Loucy (cell line): ENCODE measurements at regions not wholly inside any gene's neighbourhood (a gene's known extent, or its start where the extent isn't known, plus 50 kb on each side); places are given as distances from the start of the nearest gene placed in this dataset.

Experiments
- H2AFZ ChIP-seq: fragments of 200-600 bp; sonication (generic); 2 replicates; pipeline ENCODE4 v1.6.0; 2016; ENCODE audit warnings: antibody characterized with exemption, mild to moderate bottlenecking, low read length, moderate library complexity
- H3F3A ChIP-seq: fragments of 200-600 bp; 2 replicates; pipeline ENCODE4 v1.6.0; 2016; ENCODE audit warnings: antibody characterized with exemption, low read depth, mild to moderate bottlenecking
- H3K27me3 ChIP-seq: fragments of 200-600 bp; sonication (generic); 2 replicates; pipeline ENCODE4 v1.6.1; 2014; ENCODE audit warnings: low read length, mild to moderate bottlenecking; ENCODE audit not compliant: insufficient read depth, poor library complexity, severe bottlenecking
- H3K36me3 ChIP-seq: fragments of 200-600 bp; sonication (generic); 2 replicates; pipeline ENCODE4 v1.6.1; 2016; ENCODE audit warnings: low read length; ENCODE audit not compliant: insufficient read depth
- H3K4me1 ChIP-seq: fragments of 200-600 bp; sonication (generic); 2 replicates; pipeline ENCODE4 v1.5.1; 2014; ENCODE audit warnings: low read length, mild to moderate bottlenecking; ENCODE audit not compliant: insufficient read depth, poor library complexity, severe bottlenecking
- H3K4me2 ChIP-seq: fragments of 200-600 bp; sonication (generic); 2 replicates; pipeline ENCODE4 v1.6.0; 2014; ENCODE audit warnings: antibody characterized with exemption, low read length, low read depth, mild to moderate bottlenecking; ENCODE audit not compliant: poor library complexity, severe bottlenecking
- H3K4me3 ChIP-seq: fragments of 200-600 bp; sonication (generic); 2 replicates; pipeline ENCODE4 v1.5.1; 2014; ENCODE audit warnings: low read length, mild to moderate bottlenecking, mixed read lengths; ENCODE audit not compliant: poor library complexity, severe bottlenecking
- H3K79me2 ChIP-seq: fragments of 200-600 bp; sonication (generic); 2 replicates; pipeline ENCODE4 v1.6.1; 2014; ENCODE audit warnings: low read length; ENCODE audit not compliant: insufficient read depth
- H3K9ac ChIP-seq: fragments of 200-600 bp; sonication (generic); 2 replicates; pipeline ENCODE4 v1.6.0; 2014; ENCODE audit warnings: mild to moderate bottlenecking, low read depth, low read length, moderate library complexity; ENCODE audit not compliant: poor library complexity, severe bottlenecking
- H3K9me2 ChIP-seq: fragments of 200-600 bp; sonication (generic); replicated peaks from 2 replicates; pipeline ENCODE4 v1.6.1; 2016; ENCODE audit warnings: low read depth, low read length, mixed read lengths
- H3K9me3 ChIP-seq: fragments of 200-600 bp; sonication (generic); 2 replicates; pipeline ENCODE4 v1.6.1; 2014; ENCODE audit warnings: mild to moderate bottlenecking, antibody characterized with exemption, low read length, low read depth; ENCODE audit not compliant: insufficient read depth
- H4K20me1 ChIP-seq: fragments of 200-600 bp; sonication (generic); 2 replicates; pipeline ENCODE4 v1.6.0; 2014; ENCODE audit warnings: antibody characterized with exemption, low read length, mild to moderate bottlenecking; ENCODE audit not compliant: insufficient read depth, poor library complexity, severe bottlenecking
- TF ChIP-seq, protein P1 (sequence below): fragments of 200-600 bp; sonication (generic); conservative IDR thresholded peaks from 2 replicates; pipeline ENCODE4 v1.5.1; 2014; ENCODE audit warnings: mild to moderate bottlenecking, antibody characterized with exemption, low read length

DNA sequence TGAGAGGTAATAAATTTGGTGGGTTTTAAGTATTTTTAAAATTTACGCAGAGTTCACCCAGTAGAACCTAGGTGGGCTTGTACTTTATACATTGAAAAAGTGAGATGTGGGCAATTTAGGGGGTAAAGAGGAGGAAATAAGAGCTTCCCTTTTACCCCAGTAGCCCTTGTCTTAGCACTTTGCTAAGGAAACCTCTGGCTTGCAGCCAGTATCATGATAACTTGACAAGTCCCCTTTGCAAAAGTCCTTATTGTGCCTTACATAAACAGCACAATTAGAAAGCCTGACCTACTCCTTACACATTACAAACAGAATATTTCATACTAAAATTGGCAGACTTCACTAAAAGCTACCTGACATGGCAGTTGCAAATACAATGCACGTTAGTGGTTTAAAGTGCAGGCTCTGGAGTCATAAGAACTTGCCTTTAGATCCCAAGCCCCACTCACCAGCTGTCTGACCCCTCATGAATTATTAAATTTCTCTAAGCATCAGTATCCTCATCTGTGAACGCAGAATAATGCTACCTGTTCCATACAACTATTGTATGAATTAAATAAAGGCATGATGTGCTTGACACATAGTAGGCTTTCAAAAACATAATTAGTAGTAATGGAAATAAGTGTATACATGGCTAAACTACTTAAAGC, 53.2 kb upstream of the NELL2 start:
- TF ChIP-seq, protein P1, sequence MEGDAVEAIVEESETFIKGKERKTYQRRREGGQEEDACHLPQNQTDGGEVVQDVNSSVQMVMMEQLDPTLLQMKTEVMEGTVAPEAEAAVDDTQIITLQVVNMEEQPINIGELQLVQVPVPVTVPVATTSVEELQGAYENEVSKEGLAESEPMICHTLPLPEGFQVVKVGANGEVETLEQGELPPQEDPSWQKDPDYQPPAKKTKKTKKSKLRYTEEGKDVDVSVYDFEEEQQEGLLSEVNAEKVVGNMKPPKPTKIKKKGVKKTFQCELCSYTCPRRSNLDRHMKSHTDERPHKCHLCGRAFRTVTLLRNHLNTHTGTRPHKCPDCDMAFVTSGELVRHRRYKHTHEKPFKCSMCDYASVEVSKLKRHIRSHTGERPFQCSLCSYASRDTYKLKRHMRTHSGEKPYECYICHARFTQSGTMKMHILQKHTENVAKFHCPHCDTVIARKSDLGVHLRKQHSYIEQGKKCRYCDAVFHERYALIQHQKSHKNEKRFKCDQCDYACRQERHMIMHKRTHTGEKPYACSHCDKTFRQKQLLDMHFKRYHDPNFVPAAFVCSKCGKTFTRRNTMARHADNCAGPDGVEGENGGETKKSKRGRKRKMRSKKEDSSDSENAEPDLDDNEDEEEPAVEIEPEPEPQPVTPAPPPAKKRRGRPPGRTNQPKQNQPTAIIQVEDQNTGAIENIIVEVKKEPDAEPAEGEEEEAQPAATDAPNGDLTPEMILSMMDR, result no peak
- H3K9ac ChIP-seq, result no peak overlapping the region
- H4K20me1 ChIP-seq, result no peaks in the 10 kb centered on the region
- H3K9me2 ChIP-seq, result no peaks in the 10 kb centered on the region
- H3K36me3 ChIP-seq, result no peaks in the 10 kb centered on the region
- no peaks in the 10 kb centered on the region for H3K79me2 ChIP-seq
- H3K4me2 ChIP-seq, result no peak overlapping the region
- H3K4me3 ChIP-seq, result no peak overlapping the region
- no peak overlapping the region for H2AFZ ChIP-seq
- H3K9me3 ChIP-seq, result no peaks in the 10 kb centered on the region
- peaks cover 3% of the 10 kb centered on the region for H3K4me1 ChIP-seq
- no peaks in the 10 kb centered on the region for H3F3A ChIP-seq
- no peaks in the 10 kb centered on the region for H3K27me3 ChIP-seq
